Tibial artery (tissue), 4 donors: ENCODE measurements at regions not wholly inside any gene's neighbourhood (a gene's known extent, or its start where the extent isn't known, plus 50 kb on each side); places are given as distances from the start of the nearest gene placed in this dataset.

Experiments used
- DNase-seq, 2 donors: peaks; one replicate each; pipeline ENCODE4 v3.0.0-alpha.2; 2019
- H3K27ac ChIP-seq, 2 donors: fragments of 200-600 bp; sonication (generic) in 1 of 2; 1 replicate in 1 of 2; 2 replicates in 1 of 2; pipeline ENCODE4 v1.5.1; 2018 to 2019; ENCODE audit warnings: mild to moderate bottlenecking in 1 of 2
- H3K27me3 ChIP-seq, 2 donors: fragments of 200-600 bp; sonication (generic) in 1 of 2; one replicate each; pipeline versions ENCODE4 v1.5.1 to v1.6.0; 2016 to 2019
- H3K36me3 ChIP-seq, 3 donors: fragments of 200-600 bp; sonication (generic) in 2 of 3; one replicate each; pipeline ENCODE4 v1.5.1; 2016 to 2019; ENCODE audit warnings: mild to moderate bottlenecking in 2 of 3
- H3K4me1 ChIP-seq, 4 donors: fragments of 200-600 bp; sonication (generic) in 2 of 4; 1 replicate in 3 of 4; 2 replicates in 1 of 4; pipeline ENCODE4 v1.5.1; 2016 to 2019
- H3K4me3 ChIP-seq, 2 donors: fragments of 200-600 bp; sonication (generic) in 1 of 2; 1 replicate in 1 of 2; 2 replicates in 1 of 2; pipeline ENCODE4 v1.5.1; 2018 to 2019; ENCODE audit warnings: mild to moderate bottlenecking in 2 of 2
- H3K9me3 ChIP-seq, 3 donors: fragments of 200-600 bp; sonication (generic) in 1 of 3; one replicate each; pipeline ENCODE4 v1.5.1; 2016 to 2019
- CTCF ChIP-seq, 2 experiments: fragments of 200-600 bp in 1 of 2; fragments of 450-650 bp in 1 of 2; IDR thresholded peaks; one replicate each; pipeline ENCODE4 v1.5.1; 2017 to 2019; ENCODE audit warnings: antibody characterized with exemption in 2 of 2, mild to moderate bottlenecking in 1 of 2, moderate library complexity in 1 of 2
- intact Hi-C: fragments of 100-400 bp; cut with DNase I; formaldehyde crosslinking; loops from one replicate; pipeline ENCODE4 v1.15.0; 2023; ENCODE audit warnings: low total_unique reads

GRCh38 chr7:121446526-121446925 lies 50.4 kb upstream of the FAM3C start:
- H3K4me3 ChIP-seq, result no peak overlapping the region
- H3K27ac ChIP-seq, result no peak overlapping the region
- H3K27me3 ChIP-seq, result no peaks in the 10 kb centered on the region
- intact Hi-C loops, result no loop called here
- TF ChIP-seq CTCF (IDR thresholded peaks at IDR 0.05), result no peak
- H3K4me1 ChIP-seq, result peaks cover 0 to 12% (median 0%) of the 10 kb centered on the region in 4 donors
- DNase-seq, result no peak
- no peaks in the 10 kb centered on the region for H3K36me3 ChIP-seq
- H3K9me3 ChIP-seq, result no peaks in the 10 kb centered on the region
